ENCODE measurements at regions not wholly inside any gene's neighbourhood (a gene's known extent, or its start where the extent isn't known, plus 50 kb on each side); places are given as distances from the start of the nearest gene placed in this dataset.

DNA sequence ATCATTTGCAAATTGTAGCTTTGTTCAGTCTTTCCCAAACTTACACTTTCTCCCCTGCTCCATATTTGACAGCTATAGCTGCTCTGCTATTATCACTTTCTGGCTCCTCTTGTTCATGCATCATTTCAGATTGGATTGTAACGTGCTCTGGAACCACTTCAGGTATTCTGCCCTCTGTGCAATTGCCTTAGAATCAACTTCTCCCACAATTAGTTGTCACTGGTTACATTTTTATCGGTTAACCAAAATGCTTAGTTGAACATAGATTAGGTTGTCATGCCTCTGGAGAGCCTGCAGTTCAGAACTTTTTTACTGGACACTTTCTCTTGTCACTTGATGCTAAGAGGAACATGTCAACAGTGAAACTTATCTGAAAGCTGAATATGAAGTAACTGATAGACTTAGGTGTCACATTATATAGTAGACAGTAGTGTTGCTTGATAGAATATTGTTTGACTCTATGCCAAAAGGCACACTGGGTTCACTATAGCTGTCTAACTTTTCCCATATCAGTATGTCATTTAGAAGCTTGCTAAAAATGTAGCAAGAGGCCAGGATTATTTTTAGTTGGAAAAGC, 127.7 kb upstream of the PTPRK start:
- in situ Hi-C loops (cut with HindIII; ENCODE audit: low sequenced_read_pairs) = no loop called here
- no peak for DNase-seq (ENCODE audit: low read depth)
- TF ChIP-seq, protein P1, sequence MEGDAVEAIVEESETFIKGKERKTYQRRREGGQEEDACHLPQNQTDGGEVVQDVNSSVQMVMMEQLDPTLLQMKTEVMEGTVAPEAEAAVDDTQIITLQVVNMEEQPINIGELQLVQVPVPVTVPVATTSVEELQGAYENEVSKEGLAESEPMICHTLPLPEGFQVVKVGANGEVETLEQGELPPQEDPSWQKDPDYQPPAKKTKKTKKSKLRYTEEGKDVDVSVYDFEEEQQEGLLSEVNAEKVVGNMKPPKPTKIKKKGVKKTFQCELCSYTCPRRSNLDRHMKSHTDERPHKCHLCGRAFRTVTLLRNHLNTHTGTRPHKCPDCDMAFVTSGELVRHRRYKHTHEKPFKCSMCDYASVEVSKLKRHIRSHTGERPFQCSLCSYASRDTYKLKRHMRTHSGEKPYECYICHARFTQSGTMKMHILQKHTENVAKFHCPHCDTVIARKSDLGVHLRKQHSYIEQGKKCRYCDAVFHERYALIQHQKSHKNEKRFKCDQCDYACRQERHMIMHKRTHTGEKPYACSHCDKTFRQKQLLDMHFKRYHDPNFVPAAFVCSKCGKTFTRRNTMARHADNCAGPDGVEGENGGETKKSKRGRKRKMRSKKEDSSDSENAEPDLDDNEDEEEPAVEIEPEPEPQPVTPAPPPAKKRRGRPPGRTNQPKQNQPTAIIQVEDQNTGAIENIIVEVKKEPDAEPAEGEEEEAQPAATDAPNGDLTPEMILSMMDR (IDR thresholded peaks at IDR 0.05; ENCODE audit: low read depth, low read length, missing control alignments) = no peak
- no peak overlapping the region for H3K4me3 ChIP-seq (ENCODE audit: low read depth, low read length)

DNA sequence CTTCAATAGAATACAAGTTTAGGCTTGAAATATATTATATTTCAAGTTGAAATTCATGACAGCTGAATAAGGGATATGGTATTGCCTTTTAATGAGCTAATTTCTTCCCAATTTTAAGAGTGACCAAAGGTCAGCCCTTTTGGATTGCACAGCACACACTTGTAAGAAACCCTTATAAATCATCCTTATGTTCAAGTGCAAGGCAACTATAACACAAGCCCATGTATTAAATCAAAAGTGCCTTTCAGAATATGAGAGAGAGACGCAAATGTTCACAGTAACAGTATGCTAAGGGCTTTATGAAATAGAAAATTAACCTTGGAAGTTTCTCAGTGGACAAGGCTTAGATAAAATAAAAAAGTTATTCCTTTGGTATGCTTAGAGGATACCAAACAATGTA, 121.7 kb upstream of the PTPRK start:
- in situ Hi-C loops (cut with HindIII; ENCODE audit: low sequenced_read_pairs) = no loop called here
- no peak for DNase-seq (ENCODE audit: low read depth)
- TF ChIP-seq, protein P1 (IDR thresholded peaks at IDR 0.05; ENCODE audit: low read depth, low read length, missing control alignments) = no peak
- no peak overlapping the region for H3K4me3 ChIP-seq (ENCODE audit: low read depth, low read length)

GRCh38 chr6:128641703-128642102, 121.3 kb upstream of the PTPRK start:
- in situ Hi-C loops (cut with HindIII; ENCODE audit: low sequenced_read_pairs) = no loop called here
- no peak for DNase-seq (ENCODE audit: low read depth)
- H3K4me3 ChIP-seq (ENCODE audit: low read depth, low read length) = no peak overlapping the region

DNA sequence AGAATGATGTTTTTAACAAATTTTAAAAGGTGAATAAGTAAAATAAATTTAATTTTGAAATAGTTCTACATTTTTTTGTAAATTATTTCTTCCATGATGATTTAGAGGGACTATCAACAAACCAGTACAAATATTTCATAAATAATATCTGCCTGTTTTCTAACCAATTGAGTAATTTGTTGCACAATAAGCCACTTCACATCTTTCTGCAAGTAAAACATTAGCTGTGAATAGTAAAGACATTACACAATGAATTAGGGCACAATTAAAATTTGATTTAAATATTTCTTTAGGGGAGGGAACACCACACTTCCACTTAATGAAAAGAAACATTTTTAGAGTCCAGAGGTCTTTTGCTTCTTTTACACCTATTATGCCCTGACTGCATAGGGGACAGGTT, 118.4 kb upstream of the PTPRK start:
- in situ Hi-C loops (cut with HindIII; ENCODE audit: low sequenced_read_pairs) = no loop called here
- DNase-seq (ENCODE audit: low read depth) = no peak
- H3K4me3 ChIP-seq (ENCODE audit: low read depth, low read length) = no peak overlapping the region
- TF ChIP-seq, protein P1 (IDR thresholded peaks at IDR 0.05; ENCODE audit: low read depth, low read length, missing control alignments) = no peak

More at GRCh38 chr6:128641703-128642102, 121.3 kb upstream of the PTPRK start:
- TF ChIP-seq, protein P1 (IDR thresholded peaks at IDR 0.05; ENCODE audit: low read depth, low read length, missing control alignments) = no peak

DNA sequence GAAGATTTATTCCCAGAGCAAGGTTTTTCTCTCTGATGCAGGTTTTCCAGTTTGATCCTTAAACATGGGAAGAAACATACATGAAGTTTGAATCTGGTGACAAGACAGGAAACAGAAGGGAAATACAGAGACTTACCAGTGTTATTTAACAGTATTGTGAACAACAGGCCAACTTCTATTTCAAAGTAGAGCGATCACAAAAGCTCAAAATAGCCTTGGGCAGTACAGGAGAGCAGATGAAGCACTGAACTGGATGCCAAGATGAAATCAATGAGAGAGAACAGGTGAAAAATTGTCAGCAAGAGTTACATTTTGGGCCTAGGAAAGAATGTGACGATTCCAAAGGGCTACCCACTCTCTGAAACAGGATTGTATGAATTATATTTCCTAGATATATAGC, 114.8 kb upstream of the PTPRK start:
- TF ChIP-seq, protein P1 (IDR thresholded peaks at IDR 0.05; ENCODE audit: low read depth, low read length, missing control alignments) = no peak
- H3K4me3 ChIP-seq (ENCODE audit: low read depth, low read length) = no peak overlapping the region
- in situ Hi-C loops (cut with HindIII; ENCODE audit: low sequenced_read_pairs) = no loop called here
- DNase-seq (ENCODE audit: low read depth) = no peak

- TF ChIP-seq, protein P1 (IDR thresholded peaks at IDR 0.05; ENCODE audit: low read depth, low read length, missing control alignments) = no peak
- H3K4me3 ChIP-seq (ENCODE audit: low read depth, low read length) = no peak overlapping the region
- DNase-seq (ENCODE audit: low read depth) = no peak
- in situ Hi-C loops (cut with HindIII; ENCODE audit: low sequenced_read_pairs) = no loop called here
Measured at GRCh38 chr6:128632131-128632530, 111.7 kb upstream of the PTPRK start.

All from astrocyte of the cerebellum (primary cell).